OCI-LY7 (cell line): ENCODE measurements at regions not wholly inside any gene's neighbourhood (a gene's known extent, or its start where the extent isn't known, plus 50 kb on each side); places are given as distances from the start of the nearest gene placed in this dataset.

Source experiments
- EZH2phosphoT487 ChIP-seq: fragments of 200-600 bp; sonication (generic); IDR thresholded peaks from 2 replicates; pipeline ENCODE4 v1.6.1; 2018; ENCODE audit warnings: low read depth, borderline replicate concordance, mild to moderate bottlenecking, mixed run types, antibody characterized with exemption, low read length, moderate library complexity, mixed read lengths
- TF ChIP-seq, protein P1 (sequence below): fragments of 200-600 bp; sonication (generic); conservative IDR thresholded peaks from 2 replicates; pipeline ENCODE4 v1.5.1; 2014; ENCODE audit warnings: mild to moderate bottlenecking, antibody characterized with exemption, low read length, moderate library complexity, mixed read lengths

DNA sequence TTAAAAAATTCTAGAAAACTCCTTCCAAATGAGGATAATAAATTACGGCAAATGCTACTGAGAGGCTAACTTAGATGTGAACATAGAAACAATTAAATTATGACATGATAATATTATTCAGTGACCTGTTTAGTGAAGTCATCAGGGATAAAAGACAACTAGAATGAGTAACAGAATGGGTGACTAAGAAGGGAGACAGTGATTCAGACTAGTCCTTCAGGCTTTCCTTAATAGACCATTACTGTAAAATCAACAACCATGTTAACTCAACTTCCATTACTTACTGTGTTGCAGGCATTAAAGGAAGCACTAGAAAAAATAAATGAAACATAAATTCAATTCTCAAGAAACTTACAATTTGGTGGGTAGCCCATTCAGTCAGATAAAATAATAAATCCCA is 543.9 kb upstream of the LRFN5 start:
- TF ChIP-seq, protein P1, sequence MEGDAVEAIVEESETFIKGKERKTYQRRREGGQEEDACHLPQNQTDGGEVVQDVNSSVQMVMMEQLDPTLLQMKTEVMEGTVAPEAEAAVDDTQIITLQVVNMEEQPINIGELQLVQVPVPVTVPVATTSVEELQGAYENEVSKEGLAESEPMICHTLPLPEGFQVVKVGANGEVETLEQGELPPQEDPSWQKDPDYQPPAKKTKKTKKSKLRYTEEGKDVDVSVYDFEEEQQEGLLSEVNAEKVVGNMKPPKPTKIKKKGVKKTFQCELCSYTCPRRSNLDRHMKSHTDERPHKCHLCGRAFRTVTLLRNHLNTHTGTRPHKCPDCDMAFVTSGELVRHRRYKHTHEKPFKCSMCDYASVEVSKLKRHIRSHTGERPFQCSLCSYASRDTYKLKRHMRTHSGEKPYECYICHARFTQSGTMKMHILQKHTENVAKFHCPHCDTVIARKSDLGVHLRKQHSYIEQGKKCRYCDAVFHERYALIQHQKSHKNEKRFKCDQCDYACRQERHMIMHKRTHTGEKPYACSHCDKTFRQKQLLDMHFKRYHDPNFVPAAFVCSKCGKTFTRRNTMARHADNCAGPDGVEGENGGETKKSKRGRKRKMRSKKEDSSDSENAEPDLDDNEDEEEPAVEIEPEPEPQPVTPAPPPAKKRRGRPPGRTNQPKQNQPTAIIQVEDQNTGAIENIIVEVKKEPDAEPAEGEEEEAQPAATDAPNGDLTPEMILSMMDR: no peak
- no peak for TF ChIP-seq EZH2phosphoT487
